ENCODE measurements at regions not wholly inside any gene's neighbourhood (a gene's known extent, or its start where the extent isn't known, plus 50 kb on each side); places are given as distances from the start of the nearest gene placed in this dataset.

- no peak for DNase-seq
These were observed 143.9 kb upstream of the UMPS start for GRCh38 chr3:124586126-124587052.

- no peak for DNase-seq
These were observed 143.2 kb upstream of the UMPS start for GRCh38 chr3:124587053-124587408.

- no peak for DNase-seq
These were observed 142.2 kb upstream of the UMPS start for GRCh38 chr3:124588036-124588435.

- no peak for DNase-seq
These were observed 141.5 kb upstream of the UMPS start for GRCh38 chr3:124588794-124589193.

GRCh38 chr3:124591699-124592098 lies 138.6 kb upstream of the UMPS start:
- DNase-seq, result no peak

GRCh38 chr3:124592658-124593441 lies 137.4 kb upstream of the UMPS start:
- peak; percentile 53 for DNase-seq

GRCh38 chr3:124593442-124593829 lies 136.8 kb upstream of the UMPS start:
- no peak for DNase-seq

GRCh38 chr3:124594581-124594980 lies 135.7 kb upstream of the UMPS start:
- DNase-seq, result no peak

- DNase-seq, result no peak
These were observed 133.0 kb upstream of the UMPS start for GRCh38 chr3:124597273-124597672.

GRCh38 chr3:124597979-124598378 lies 132.3 kb upstream of the UMPS start:
- DNase-seq, result no peak

- DNase-seq, result no peak
These were observed 131.0 kb upstream of the UMPS start for GRCh38 chr3:124599147-124599765.

- peak; percentile 43 for DNase-seq
These were observed 130.2 kb upstream of the UMPS start for GRCh38 chr3:124599779-124600693.

GRCh38 chr3:124600765-124601164 lies 129.5 kb upstream of the UMPS start:
- DNase-seq, result no peak

GRCh38 chr3:124601190-124601589 lies 129.1 kb upstream of the UMPS start:
- peak; percentile 3 for DNase-seq

- DNase-seq, result no peak
These were observed 127.1 kb upstream of the UMPS start for GRCh38 chr3:124602980-124603627.

GRCh38 chr3:124605781-124606579 lies 124.3 kb upstream of the UMPS start:
- DNase-seq, result no peak

GRCh38 chr3:124607163-124607562 lies 123.1 kb upstream of the UMPS start:
- no peak for DNase-seq

- DNase-seq, result no peak
These were observed 120.8 kb upstream of the UMPS start for GRCh38 chr3:124609402-124609801.

- no peak for DNase-seq
These were observed 120.1 kb upstream of the UMPS start for GRCh38 chr3:124610130-124610529.

- DNase-seq, result no peak
These were observed 118.7 kb upstream of the UMPS start for GRCh38 chr3:124611520-124611919.

GRCh38 chr3:124615896-124616543 lies 114.2 kb upstream of the UMPS start:
- DNase-seq, result peak; percentile 25

Measured in NCI-H1105 treated with DMSO at 0.1 percent for 48 hours (cell line).